ENCODE measurements at regions not wholly inside any gene's neighbourhood (a gene's known extent, or its start where the extent isn't known, plus 50 kb on each side); places are given as distances from the start of the nearest gene placed in this dataset.

- WGBS: 98% methylated on average over 1 of the region's 1 CpG
- DNase-seq (ENCODE audit: low read depth in 6 of 9, low spot score in 9 of 9): no peak
- Histone ChIP-seq H3K36me3 (ENCODE audit: control insufficient read depth in 2 of 2, insufficient read depth in 2 of 2, low read length in 1 of 2) (no peaks in the 10 kb centered on the region), H3K27ac (ENCODE audit: low read depth in 1 of 2, low read length in 1 of 2) (no peak overlapping the region), H3K4me1 (ENCODE audit: control insufficient read depth in 2 of 2, insufficient read depth in 2 of 2, low read length in 2 of 2) (no peaks in the 10 kb centered on the region), H3K9me3 (ENCODE audit: control insufficient read depth in 2 of 2, insufficient read depth in 1 of 2, low read length in 1 of 2) (no peaks in the 10 kb centered on the region), H3K4me3 (ENCODE audit: low read length in 2 of 2) (no peak overlapping the region), H3K27me3 (ENCODE audit: control insufficient read depth in 2 of 2, insufficient read depth in 1 of 2, low read length in 1 of 2) (no peaks in the 10 kb centered on the region)
Measured at GRCh38 chr1:230510496-230510895, 84.4 kb upstream of the PGBD5 start.

GRCh38 chr1:230509281-230509977, 83.3 kb upstream of the PGBD5 start:
- Histone ChIP-seq H3K27me3 (ENCODE audit: control insufficient read depth in 2 of 2, insufficient read depth in 1 of 2, low read length in 1 of 2) (no peaks in the 10 kb centered on the region), H3K27ac (ENCODE audit: low read depth in 1 of 2, low read length in 1 of 2) (no peak overlapping the region), H3K36me3 (ENCODE audit: control insufficient read depth in 2 of 2, insufficient read depth in 2 of 2, low read length in 1 of 2) (no peaks in the 10 kb centered on the region), H3K9me3 (ENCODE audit: control insufficient read depth in 2 of 2, insufficient read depth in 1 of 2, low read length in 1 of 2) (no peaks in the 10 kb centered on the region), H3K4me3 (ENCODE audit: low read length in 2 of 2) (no peak overlapping the region), H3K4me1 (ENCODE audit: control insufficient read depth in 2 of 2, insufficient read depth in 2 of 2, low read length in 2 of 2) (no peaks in the 10 kb centered on the region)
- no peak for DNase-seq (ENCODE audit: low read depth in 6 of 9, low spot score in 9 of 9)
- 64% methylated on average over 5 of the region's 5 CpGs for WGBS

- no peak overlapping the region for H3K4me3 ChIP-seq (ENCODE audit: low read length in 2 of 2)
- no peaks in the 10 kb centered on the region for H3K4me1 ChIP-seq (ENCODE audit: control insufficient read depth in 2 of 2, insufficient read depth in 2 of 2, low read length in 2 of 2)
- 19% methylated on average over 8 of the region's 8 CpGs for WGBS
- DNase-seq (ENCODE audit: low read depth in 6 of 9, low spot score in 9 of 9): no peak
- H3K9me3 ChIP-seq (ENCODE audit: control insufficient read depth in 2 of 2, insufficient read depth in 1 of 2, low read length in 1 of 2): no peaks in the 10 kb centered on the region
- no peaks in the 10 kb centered on the region for H3K36me3 ChIP-seq (ENCODE audit: control insufficient read depth in 2 of 2, insufficient read depth in 2 of 2, low read length in 1 of 2)
- H3K27me3 ChIP-seq (ENCODE audit: control insufficient read depth in 2 of 2, insufficient read depth in 1 of 2, low read length in 1 of 2): no peaks in the 10 kb centered on the region
- no peak overlapping the region for H3K27ac ChIP-seq (ENCODE audit: low read depth in 1 of 2, low read length in 1 of 2)
Measured at GRCh38 chr1:230507666-230508402, 81.7 kb upstream of the PGBD5 start.

GRCh38 chr1:230507236-230507635, 81.1 kb upstream of the PGBD5 start:
- Histone ChIP-seq H3K27me3 (ENCODE audit: control insufficient read depth in 2 of 2, insufficient read depth in 1 of 2, low read length in 1 of 2) (no peaks in the 10 kb centered on the region), H3K4me3 (ENCODE audit: low read length in 2 of 2) (no peak overlapping the region), H3K9me3 (ENCODE audit: control insufficient read depth in 2 of 2, insufficient read depth in 1 of 2, low read length in 1 of 2) (no peaks in the 10 kb centered on the region), H3K36me3 (ENCODE audit: control insufficient read depth in 2 of 2, insufficient read depth in 2 of 2, low read length in 1 of 2) (no peaks in the 10 kb centered on the region), H3K4me1 (ENCODE audit: control insufficient read depth in 2 of 2, insufficient read depth in 2 of 2, low read length in 2 of 2) (no peaks in the 10 kb centered on the region), H3K27ac (ENCODE audit: low read depth in 1 of 2, low read length in 1 of 2) (no peak overlapping the region)
- no peak for DNase-seq (ENCODE audit: low read depth in 6 of 9, low spot score in 9 of 9)
- 84% methylated on average over 2 of the region's 2 CpGs for WGBS

DNA sequence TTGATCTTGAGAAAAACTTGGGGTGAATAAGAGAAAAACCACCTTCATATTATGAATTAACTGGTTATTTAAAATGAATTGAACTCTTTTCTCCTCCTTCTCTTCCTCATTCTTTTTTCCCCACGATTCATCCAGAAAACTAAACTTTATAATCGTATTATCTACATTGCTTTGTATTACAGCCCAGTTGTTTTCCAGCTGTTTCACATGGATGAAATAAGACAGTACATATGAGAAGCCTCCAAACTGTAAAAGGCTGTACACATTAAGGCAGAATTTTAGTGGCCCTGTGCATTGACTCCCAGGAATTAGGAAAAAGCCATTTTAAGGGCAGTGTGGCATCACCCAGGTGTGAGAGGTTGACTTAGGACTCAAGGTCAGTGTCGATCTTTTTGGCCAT, 80.3 kb upstream of the PGBD5 start:
- Histone ChIP-seq H3K9me3 (ENCODE audit: control insufficient read depth in 2 of 2, insufficient read depth in 1 of 2, low read length in 1 of 2) (no peaks in the 10 kb centered on the region), H3K27ac (ENCODE audit: low read depth in 1 of 2, low read length in 1 of 2) (no peak overlapping the region), H3K36me3 (ENCODE audit: control insufficient read depth in 2 of 2, insufficient read depth in 2 of 2, low read length in 1 of 2) (no peaks in the 10 kb centered on the region), H3K27me3 (ENCODE audit: control insufficient read depth in 2 of 2, insufficient read depth in 1 of 2, low read length in 1 of 2) (no peaks in the 10 kb centered on the region), H3K4me1 (ENCODE audit: control insufficient read depth in 2 of 2, insufficient read depth in 2 of 2, low read length in 2 of 2) (no peaks in the 10 kb centered on the region), H3K4me3 (ENCODE audit: low read length in 2 of 2) (no peak overlapping the region)
- 94% methylated on average over 3 of the region's 3 CpGs for WGBS
- no peak for DNase-seq (ENCODE audit: low read depth in 6 of 9, low spot score in 9 of 9)

GRCh38 chr1:230504310-230504709, 78.2 kb upstream of the PGBD5 start:
- Histone ChIP-seq H3K36me3 (ENCODE audit: control insufficient read depth in 2 of 2, insufficient read depth in 2 of 2, low read length in 1 of 2) (no peaks in the 10 kb centered on the region), H3K27me3 (ENCODE audit: control insufficient read depth in 2 of 2, insufficient read depth in 1 of 2, low read length in 1 of 2) (no peaks in the 10 kb centered on the region), H3K9me3 (ENCODE audit: control insufficient read depth in 2 of 2, insufficient read depth in 1 of 2, low read length in 1 of 2) (no peaks in the 10 kb centered on the region), H3K4me1 (ENCODE audit: control insufficient read depth in 2 of 2, insufficient read depth in 2 of 2, low read length in 2 of 2) (no peaks in the 10 kb centered on the region), H3K27ac (ENCODE audit: low read depth in 1 of 2, low read length in 1 of 2) (no peak overlapping the region), H3K4me3 (ENCODE audit: low read length in 2 of 2) (no peak overlapping the region)
- no peak for DNase-seq (ENCODE audit: low read depth in 6 of 9, low spot score in 9 of 9)
- WGBS: 97% methylated on average over 6 of the region's 6 CpGs

DNA sequence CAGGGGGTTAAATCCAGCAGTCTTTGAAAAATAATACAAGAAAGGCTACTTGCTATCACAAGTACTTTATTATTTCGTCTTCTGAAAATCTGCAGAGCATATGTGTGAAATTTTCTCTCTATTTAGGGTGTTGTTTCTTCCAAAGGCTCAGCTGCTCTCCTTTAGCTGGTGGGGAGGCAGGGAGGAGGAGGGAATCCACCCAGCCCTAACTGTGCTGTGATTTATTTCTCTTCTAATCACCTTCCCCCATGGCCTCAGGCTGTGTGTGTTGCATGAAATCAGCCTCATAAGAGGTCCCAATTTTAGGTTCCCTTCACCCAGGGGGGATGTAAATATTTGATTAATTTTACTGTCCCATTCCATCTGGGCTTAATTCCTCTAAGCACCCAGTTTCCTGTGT, 77.6 kb upstream of the PGBD5 start:
- H3K4me1 ChIP-seq (ENCODE audit: control insufficient read depth in 2 of 2, insufficient read depth in 2 of 2, low read length in 2 of 2): no peaks in the 10 kb centered on the region
- WGBS: 93% methylated on average over 1 of the region's 1 CpG
- H3K4me3 ChIP-seq (ENCODE audit: low read length in 2 of 2): no peak overlapping the region
- no peaks in the 10 kb centered on the region for H3K27me3 ChIP-seq (ENCODE audit: control insufficient read depth in 2 of 2, insufficient read depth in 1 of 2, low read length in 1 of 2)
- H3K36me3 ChIP-seq (ENCODE audit: control insufficient read depth in 2 of 2, insufficient read depth in 2 of 2, low read length in 1 of 2): no peaks in the 10 kb centered on the region
- no peaks in the 10 kb centered on the region for H3K9me3 ChIP-seq (ENCODE audit: control insufficient read depth in 2 of 2, insufficient read depth in 1 of 2, low read length in 1 of 2)
- no peak overlapping the region for H3K27ac ChIP-seq (ENCODE audit: low read depth in 1 of 2, low read length in 1 of 2)
- DNase-seq (ENCODE audit: low read depth in 6 of 9, low spot score in 9 of 9): no peak

DNA sequence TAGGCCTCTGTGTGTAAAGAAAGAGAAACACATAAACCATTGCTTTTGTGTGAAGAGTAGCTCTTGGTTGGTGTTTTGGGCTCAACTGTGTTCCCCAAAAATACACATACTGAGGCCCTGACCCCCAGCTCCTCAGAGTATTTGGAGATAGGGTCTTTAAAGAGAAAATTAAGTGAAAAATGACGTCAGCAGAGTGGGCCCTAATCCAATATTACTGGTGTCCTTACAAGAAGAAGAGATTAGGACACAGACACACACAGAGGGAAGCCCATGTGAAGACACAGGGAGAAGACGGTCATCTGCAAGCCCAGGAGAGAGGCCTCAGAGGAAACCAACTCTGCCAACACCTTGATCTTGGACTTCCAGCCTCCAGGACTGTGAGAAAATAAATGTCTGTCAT, 76.9 kb upstream of the PGBD5 start:
- no peak overlapping the region for H3K4me3 ChIP-seq (ENCODE audit: low read length in 2 of 2)
- no peaks in the 10 kb centered on the region for H3K9me3 ChIP-seq (ENCODE audit: control insufficient read depth in 2 of 2, insufficient read depth in 1 of 2, low read length in 1 of 2)
- no peak overlapping the region for H3K27ac ChIP-seq (ENCODE audit: low read depth in 1 of 2, low read length in 1 of 2)
- no peaks in the 10 kb centered on the region for H3K27me3 ChIP-seq (ENCODE audit: control insufficient read depth in 2 of 2, insufficient read depth in 1 of 2, low read length in 1 of 2)
- no peaks in the 10 kb centered on the region for H3K4me1 ChIP-seq (ENCODE audit: control insufficient read depth in 2 of 2, insufficient read depth in 2 of 2, low read length in 2 of 2)
- no peak for DNase-seq (ENCODE audit: low read depth in 6 of 9, low spot score in 9 of 9)
- H3K36me3 ChIP-seq (ENCODE audit: control insufficient read depth in 2 of 2, insufficient read depth in 2 of 2, low read length in 1 of 2): no peaks in the 10 kb centered on the region
- WGBS: 95% methylated on average over 2 of the region's 2 CpGs

GRCh38 chr1:230502306-230502705, 76.2 kb upstream of the PGBD5 start:
- no peak for DNase-seq (ENCODE audit: low read depth in 6 of 9, low spot score in 9 of 9)
- H3K27me3 ChIP-seq (ENCODE audit: control insufficient read depth in 2 of 2, insufficient read depth in 1 of 2, low read length in 1 of 2): no peaks in the 10 kb centered on the region
- WGBS: 74% methylated on average over 4 of the region's 4 CpGs

More at GRCh38 chr1:230502306-230502705, 76.2 kb upstream of the PGBD5 start:
- H3K4me1 ChIP-seq (ENCODE audit: control insufficient read depth in 2 of 2, insufficient read depth in 2 of 2, low read length in 2 of 2): no peaks in the 10 kb centered on the region
- H3K27ac ChIP-seq (ENCODE audit: low read depth in 1 of 2, low read length in 1 of 2): no peak overlapping the region
- no peaks in the 10 kb centered on the region for H3K9me3 ChIP-seq (ENCODE audit: control insufficient read depth in 2 of 2, insufficient read depth in 1 of 2, low read length in 1 of 2)
- H3K4me3 ChIP-seq (ENCODE audit: low read length in 2 of 2): no peak overlapping the region
- no peaks in the 10 kb centered on the region for H3K36me3 ChIP-seq (ENCODE audit: control insufficient read depth in 2 of 2, insufficient read depth in 2 of 2, low read length in 1 of 2)

Data from thymus (tissue), 11 donors.